ENCODE measurements at regions not wholly inside any gene's neighbourhood (a gene's known extent, or its start where the extent isn't known, plus 50 kb on each side); places are given as distances from the start of the nearest gene placed in this dataset.

- DNase-seq: no peak
Measured at GRCh38 chr6:128659878-128660622, 139.7 kb upstream of the PTPRK start.

GRCh38 chr6:128659276-128659675, 138.9 kb upstream of the PTPRK start:
- no peak for DNase-seq

- DNase-seq: no peak
Measured at GRCh38 chr6:128657181-128657580, 136.8 kb upstream of the PTPRK start.

GRCh38 chr6:128655978-128656498, 135.6 kb upstream of the PTPRK start:
- no peak for DNase-seq

- DNase-seq: peak; percentile 44
Measured at GRCh38 chr6:128648022-128648598, 127.7 kb upstream of the PTPRK start.

- no peak for DNase-seq
Measured at GRCh38 chr6:128642132-128642531, 121.7 kb upstream of the PTPRK start.

GRCh38 chr6:128641703-128642102, 121.3 kb upstream of the PTPRK start:
- no peak for DNase-seq

GRCh38 chr6:128638817-128639216, 118.4 kb upstream of the PTPRK start:
- no peak for DNase-seq

GRCh38 chr6:128635219-128635618, 114.8 kb upstream of the PTPRK start:
- DNase-seq: no peak

- no peak for DNase-seq
Measured at GRCh38 chr6:128632131-128632530, 111.7 kb upstream of the PTPRK start.

GRCh38 chr6:128631031-128631430, 110.6 kb upstream of the PTPRK start:
- no peak for DNase-seq

- DNase-seq: no peak
Measured at GRCh38 chr6:128630213-128630612, 109.8 kb upstream of the PTPRK start.

- DNase-seq: no peak
Measured at GRCh38 chr6:128617285-128617684, 96.9 kb upstream of the PTPRK start.

GRCh38 chr6:128616342-128616741, 95.9 kb upstream of the PTPRK start:
- no peak for DNase-seq

- DNase-seq: no peak
Measured at GRCh38 chr6:128606611-128607010, 86.2 kb upstream of the PTPRK start.

GRCh38 chr6:128605961-128606360, 85.6 kb upstream of the PTPRK start:
- no peak for DNase-seq

GRCh38 chr6:128601060-128601459, 80.7 kb upstream of the PTPRK start:
- no peak for DNase-seq

GRCh38 chr6:128600397-128600951, 80.1 kb upstream of the PTPRK start:
- no peak for DNase-seq

GRCh38 chr6:128599036-128599435, 78.6 kb upstream of the PTPRK start:
- DNase-seq: no peak

GRCh38 chr6:128598571-128598970, 78.2 kb upstream of the PTPRK start:
- no peak for DNase-seq

GRCh38 chr6:128597956-128598355, 77.6 kb upstream of the PTPRK start:
- no peak for DNase-seq

GRCh38 chr6:128597004-128597403, 76.6 kb upstream of the PTPRK start:
- DNase-seq: no peak

- DNase-seq: no peak
Measured at GRCh38 chr6:128595544-128595943, 75.1 kb upstream of the PTPRK start.

GRCh38 chr6:128586095-128586494, 65.7 kb upstream of the PTPRK start:
- no peak for DNase-seq

Measured in NCI-H187 treated with DMSO at 0.1 percent for 48 hours (cell line).